ENCODE measurements at regions not wholly inside any gene's neighbourhood (a gene's known extent, or its start where the extent isn't known, plus 50 kb on each side); places are given as distances from the start of the nearest gene placed in this dataset.
"Not testable (repeated sequence)": the region's sequence is repeated elsewhere in the genome, so short reads cannot be mapped to it uniquely, and the experiment has no call there.

DNA sequence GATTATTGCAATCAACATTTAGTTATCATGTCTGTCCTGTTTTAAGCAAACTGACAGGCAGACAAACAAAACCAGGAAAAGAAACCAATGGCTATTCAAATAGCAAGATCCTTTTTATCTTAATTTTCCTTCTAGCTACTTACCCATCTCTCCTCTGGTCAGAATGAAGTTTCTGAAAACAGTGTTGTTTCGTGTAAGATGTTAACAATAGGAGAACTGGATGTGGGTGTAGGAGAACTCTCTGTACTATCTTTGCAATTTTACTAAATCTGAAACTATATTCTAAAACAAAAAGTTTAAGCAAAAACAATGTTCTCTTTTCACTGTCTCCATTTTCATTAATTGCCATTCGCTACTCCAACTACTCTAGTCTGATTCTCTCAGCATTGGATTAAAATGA is 726.4 kb downstream of the ZNF385D start:
- no peak for DNase-seq (ENCODE audit: low read depth)

- no peak for DNase-seq (ENCODE audit: low read depth)
Observed at GRCh38 chr3:21020681-21021080, 730.3 kb downstream of the ZNF385D start.

GRCh38 chr3:21020043-21020442 is 731.0 kb downstream of the ZNF385D start:
- no peak for DNase-seq (ENCODE audit: low read depth)

DNA sequence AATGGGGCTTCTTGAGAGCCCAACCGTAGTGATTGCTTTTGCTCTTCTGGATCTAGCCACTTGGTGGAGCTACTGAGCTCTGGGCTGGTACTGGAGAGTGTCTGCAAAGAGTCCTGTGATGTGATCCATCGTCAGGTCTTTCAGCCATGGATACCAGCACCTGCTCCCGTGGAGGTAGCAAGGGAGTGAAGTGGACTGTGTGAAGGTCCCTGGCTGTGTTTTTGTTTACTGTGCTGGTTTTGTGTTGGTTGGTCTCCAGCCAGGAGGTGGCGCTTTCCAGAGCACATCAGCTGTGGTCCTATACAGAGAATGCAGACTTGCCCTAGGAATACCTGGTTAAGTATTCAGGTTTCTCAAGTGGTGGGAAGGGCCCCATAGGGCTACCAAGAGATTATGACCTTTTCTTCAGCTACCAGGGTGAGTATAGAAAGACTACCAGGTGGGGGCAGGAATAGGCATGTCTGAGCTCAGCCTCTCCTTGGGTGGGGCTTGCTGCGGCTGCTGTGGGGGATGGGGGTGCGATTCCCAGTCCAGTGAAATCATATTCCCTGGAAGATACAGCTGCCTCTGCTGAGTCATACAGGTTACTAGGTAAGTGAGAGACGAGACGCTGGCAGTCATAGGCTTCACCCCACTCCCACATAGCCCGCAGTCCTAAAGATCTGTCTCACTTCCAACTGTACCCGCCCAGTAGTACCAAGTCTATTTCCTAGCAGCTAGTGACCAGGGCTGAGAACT is 733.7 kb downstream of the ZNF385D start:
- DNase-seq (ENCODE audit: low read depth): no peak

DNA sequence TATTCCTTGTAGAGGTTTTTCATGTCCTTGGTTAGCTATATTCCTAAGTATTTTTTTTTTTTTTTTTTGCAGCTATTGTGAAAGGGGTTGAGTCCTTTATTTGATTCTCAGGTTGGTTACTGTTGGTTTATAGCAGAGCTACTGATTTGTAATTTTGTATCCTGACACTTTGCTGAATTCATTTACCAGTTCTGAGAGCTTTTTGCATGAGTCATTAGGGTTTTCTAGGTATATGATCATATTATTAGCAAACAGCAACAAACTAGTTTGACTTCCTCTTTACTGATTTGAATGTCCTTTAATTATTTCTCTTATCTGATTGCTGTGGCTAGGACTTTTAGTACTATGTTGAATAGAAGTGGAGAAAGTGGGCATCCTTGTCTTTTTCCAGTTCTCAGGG is 737.4 kb downstream of the ZNF385D start:
- no peak for DNase-seq (ENCODE audit: low read depth)

DNA sequence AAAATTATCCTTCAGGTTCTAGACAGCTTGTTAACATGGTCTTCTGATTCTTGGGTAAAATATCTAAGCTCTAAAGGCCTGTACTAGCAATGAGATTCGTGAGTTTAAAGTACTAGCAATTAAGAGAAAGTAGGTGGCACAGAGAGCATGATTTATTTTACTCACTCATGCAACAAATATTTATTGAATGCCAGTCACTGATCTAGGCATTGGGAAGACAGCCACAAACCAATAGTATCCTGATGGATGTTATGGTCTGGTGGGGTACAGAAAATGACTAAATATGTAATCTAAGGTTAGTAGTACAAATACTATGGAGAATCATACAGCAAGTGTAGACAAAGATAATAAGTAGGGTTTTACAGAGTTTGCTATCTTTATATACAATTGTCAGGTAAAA is 751.3 kb downstream of the ZNF385D start:
- DNase-seq (ENCODE audit: low read depth): no peak

GRCh38 chr3:20997183-20997582 is 753.8 kb downstream of the ZNF385D start:
- no peak for DNase-seq (ENCODE audit: low read depth)

DNA sequence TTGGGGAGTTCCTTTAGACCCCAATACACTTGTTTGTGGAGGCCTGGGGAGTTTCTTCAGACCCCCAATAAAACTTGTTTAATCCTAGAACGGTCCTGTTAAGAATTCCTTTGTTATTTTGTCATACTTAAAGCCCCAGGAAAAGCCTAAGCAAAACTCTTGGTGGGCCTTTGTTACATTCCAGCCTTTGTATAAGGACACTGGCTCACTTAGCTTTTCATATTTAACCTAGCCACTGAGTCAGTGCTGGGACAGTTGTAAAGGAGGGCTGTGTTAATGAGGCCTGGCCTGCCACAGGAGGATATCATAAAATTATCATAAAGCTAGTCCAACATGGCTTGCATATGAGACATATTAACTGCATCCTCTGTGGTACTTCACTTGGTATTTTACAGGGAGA is 760.1 kb downstream of the ZNF385D start:
- DNase-seq (ENCODE audit: low read depth): no peak

- DNase-seq (ENCODE audit: low read depth): peak; percentile 38
Observed at GRCh38 chr3:20989653-20990052, 761.4 kb downstream of the ZNF385D start.

GRCh38 chr3:20984594-20985205 is 766.3 kb downstream of the ZNF385D start:
- no peak for DNase-seq (ENCODE audit: low read depth)

GRCh38 chr3:20975188-20975651 is 775.8 kb downstream of the ZNF385D start:
- DNase-seq (ENCODE audit: low read depth): no peak

DNA sequence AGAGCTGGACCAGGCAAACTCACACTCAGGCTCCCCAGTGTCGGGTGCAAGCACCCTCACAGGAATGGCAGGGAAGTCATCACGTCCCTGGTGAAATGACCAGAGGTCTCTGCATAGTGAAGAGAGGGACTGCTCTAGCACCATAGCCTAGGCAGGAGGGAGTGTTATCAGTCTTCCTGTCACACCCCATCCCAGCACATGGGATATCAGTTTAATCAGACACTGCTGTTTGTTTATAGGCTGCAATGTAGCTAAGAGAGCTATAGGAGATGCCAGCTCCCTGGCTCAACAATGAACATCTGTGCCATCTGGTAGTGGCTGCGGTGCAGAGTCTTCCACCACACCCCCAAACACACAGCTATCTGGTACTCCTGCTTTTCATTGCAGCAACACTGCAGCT is 776.6 kb downstream of the ZNF385D start:
- DNase-seq (ENCODE audit: low read depth): no peak

DNA sequence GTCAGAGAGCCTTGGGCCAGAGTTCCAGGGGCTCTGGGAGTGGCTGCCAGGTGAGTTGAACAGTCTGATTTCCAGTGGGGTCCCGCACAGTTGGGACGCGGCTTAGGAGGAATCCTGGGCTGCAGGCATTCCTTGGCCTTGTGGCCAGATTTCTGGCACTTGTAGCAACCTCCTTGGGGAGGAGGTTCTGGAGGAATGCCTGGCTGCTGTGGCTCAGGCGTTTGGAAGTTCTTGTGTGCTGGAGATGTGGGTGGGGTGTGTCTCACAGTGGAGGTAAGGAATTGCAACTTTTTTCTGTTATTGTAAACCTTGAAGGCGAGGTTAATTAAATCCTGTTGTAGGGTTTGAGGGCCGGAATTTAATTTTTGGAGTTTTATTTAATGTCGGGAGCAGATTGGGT is 780.2 kb downstream of the ZNF385D start:
- not testable (repeated sequence) for DNase-seq (ENCODE audit: low read depth)

DNA sequence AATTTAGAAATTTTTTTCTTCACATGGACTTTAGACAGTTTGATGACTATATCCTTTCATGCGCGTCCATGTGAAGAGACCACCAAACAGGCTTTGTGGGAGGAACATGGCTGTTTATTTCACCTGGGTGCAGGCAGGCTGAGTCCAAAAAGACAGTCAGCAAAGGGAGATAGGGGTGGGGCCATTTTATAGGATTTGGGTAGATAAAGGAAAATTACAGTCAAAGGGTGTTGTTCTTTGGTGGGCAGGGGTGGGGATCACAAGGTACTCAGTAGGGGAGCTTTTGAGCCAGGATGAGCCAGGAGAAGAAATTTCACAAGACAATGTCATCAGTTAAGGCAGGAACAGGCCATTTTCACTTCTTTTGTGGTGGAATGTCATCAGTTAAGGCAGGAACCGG is 781.5 kb upstream of the SGO1 start:
- not testable (repeated sequence) for DNase-seq (ENCODE audit: low read depth)

- no peak for DNase-seq (ENCODE audit: low read depth)
Observed at GRCh38 chr3:20958161-20958560, 772.2 kb upstream of the SGO1 start.

DNA sequence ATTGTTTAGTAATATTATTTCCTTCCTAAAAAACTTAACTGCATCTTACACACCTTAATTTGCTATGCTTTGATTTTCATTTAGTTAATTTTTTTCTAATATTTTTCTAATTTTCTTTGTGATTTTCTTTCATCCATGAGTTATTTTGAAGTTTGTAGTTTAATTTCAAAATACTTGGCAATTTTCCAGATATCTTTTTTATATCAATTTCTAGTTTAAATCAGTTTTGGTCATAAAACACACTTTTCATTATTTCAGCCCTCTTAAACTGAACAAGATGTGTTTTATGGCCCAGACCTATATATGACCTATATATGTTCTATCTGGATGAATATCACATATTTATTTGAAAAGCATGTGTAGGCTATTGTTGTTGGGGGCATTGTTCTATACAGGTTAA is 759.9 kb upstream of the SGO1 start:
- no peak for DNase-seq (ENCODE audit: low read depth)

- DNase-seq (ENCODE audit: low read depth): no peak
Observed at GRCh38 chr3:20935791-20936190, 749.8 kb upstream of the SGO1 start.

- no peak for DNase-seq (ENCODE audit: low read depth)
Observed at GRCh38 chr3:20931834-20932233, 745.8 kb upstream of the SGO1 start.

DNA sequence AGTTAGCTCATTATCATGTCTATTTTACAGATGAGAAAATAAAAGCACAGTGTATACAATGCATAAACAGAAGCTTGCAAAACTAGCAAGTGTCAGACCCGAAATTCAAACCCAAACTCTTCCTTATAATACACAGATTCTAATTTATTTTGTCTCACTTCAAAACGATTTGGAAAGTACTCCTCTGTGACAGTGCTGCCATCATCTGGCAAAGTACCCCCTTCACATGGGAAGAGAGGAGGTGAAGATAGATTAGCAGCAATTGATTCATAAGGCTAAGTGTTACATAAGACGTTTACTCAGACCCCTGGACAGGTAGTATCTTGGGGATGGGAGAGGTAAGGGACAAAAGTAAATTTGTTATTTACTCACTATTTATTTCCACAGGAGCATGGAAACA is 744.0 kb upstream of the SGO1 start:
- DNase-seq (ENCODE audit: low read depth): no peak

- DNase-seq (ENCODE audit: low read depth): no peak
Observed at GRCh38 chr3:20924646-20925385, 738.8 kb upstream of the SGO1 start.

GRCh38 chr3:20921112-20921511 is 735.1 kb upstream of the SGO1 start:
- not testable (repeated sequence) for DNase-seq (ENCODE audit: low read depth)

GRCh38 chr3:20916951-20917606 is 731.1 kb upstream of the SGO1 start:
- DNase-seq (ENCODE audit: low read depth): no peak

Measured in LHCN-M2 (cell line).